ENCODE measurements at regions not wholly inside any gene's neighbourhood (a gene's known extent, or its start where the extent isn't known, plus 50 kb on each side); places are given as distances from the start of the nearest gene placed in this dataset.

DNA sequence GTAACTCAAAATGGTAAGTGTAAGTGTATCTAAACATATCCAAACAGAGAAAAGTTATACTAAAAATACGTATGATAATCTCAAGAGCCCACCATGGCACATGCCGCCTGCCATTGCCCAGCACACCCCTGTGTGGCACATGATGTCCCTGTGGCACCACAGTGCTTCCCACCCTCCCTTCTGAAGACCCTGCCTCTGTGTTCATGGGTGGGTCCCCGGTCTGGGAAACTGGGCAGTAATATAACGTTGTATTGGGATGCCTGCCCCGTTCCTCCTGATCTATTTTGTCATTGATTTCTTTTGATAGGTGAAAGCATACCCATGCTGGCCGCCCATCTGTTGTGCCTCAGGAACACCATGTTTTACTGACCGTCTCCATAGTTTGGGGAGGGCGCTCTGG, 296.8 kb upstream of the SHH start (continued):
- TF ChIP-seq CEBPB (IDR thresholded peaks at IDR 0.05) (no peak), HDAC2 (IDR thresholded peaks at IDR 0.05) (no peak), RFX5 (IDR thresholded peaks at IDR 0.05) (no peak), EHMT2 (IDR thresholded peaks at IDR 0.05; ENCODE audit: low read depth) (no peak), JUN (IDR thresholded peaks at IDR 0.05) (no peak), CBX8 (IDR thresholded peaks at IDR 0.05) (no peak), ZC3H11A (IDR thresholded peaks at IDR 0.05) (no peak), EP300 (IDR thresholded peaks at IDR 0.05) (no peak), FOXS1 (CRISPR knock-in tag; IDR thresholded peaks at IDR 0.05) (no peak), TP53 (CRISPR knock-in tag; IDR thresholded peaks at IDR 0.05) (no peak)
- TF ChIP-seq, protein P1, sequence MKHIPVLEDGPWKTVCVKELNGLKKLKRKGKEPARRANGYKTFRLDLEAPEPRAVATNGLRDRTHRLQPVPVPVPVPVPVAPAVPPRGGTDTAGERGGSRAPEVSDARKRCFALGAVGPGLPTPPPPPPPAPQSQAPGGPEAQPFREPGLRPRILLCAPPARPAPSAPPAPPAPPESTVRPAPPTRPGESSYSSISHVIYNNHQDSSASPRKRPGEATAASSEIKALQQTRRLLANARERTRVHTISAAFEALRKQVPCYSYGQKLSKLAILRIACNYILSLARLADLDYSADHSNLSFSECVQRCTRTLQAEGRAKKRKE (CRISPR knock-in tag; IDR thresholded peaks at IDR 0.05; ENCODE audit: low read depth), result no peak
- TF ChIP-seq, protein P2, sequence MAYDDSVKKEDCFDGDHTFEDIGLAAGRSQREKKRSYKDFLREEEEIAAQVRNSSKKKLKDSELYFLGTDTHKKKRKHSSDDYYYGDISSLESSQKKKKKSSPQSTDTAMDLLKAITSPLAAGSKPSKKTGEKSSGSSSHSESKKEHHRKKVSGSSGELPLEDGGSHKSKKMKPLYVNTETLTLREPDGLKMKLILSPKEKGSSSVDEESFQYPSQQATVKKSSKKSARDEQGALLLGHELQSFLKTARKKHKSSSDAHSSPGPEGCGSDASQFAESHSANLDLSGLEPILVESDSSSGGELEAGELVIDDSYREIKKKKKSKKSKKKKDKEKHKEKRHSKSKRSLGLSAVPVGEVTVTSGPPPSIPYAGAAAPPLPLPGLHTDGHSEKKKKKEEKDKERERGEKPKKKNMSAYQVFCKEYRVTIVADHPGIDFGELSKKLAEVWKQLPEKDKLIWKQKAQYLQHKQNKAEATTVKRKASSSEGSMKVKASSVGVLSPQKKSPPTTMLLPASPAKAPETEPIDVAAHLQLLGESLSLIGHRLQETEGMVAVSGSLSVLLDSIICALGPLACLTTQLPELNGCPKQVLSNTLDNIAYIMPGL (CRISPR knock-in tag; IDR thresholded peaks at IDR 0.05; ENCODE audit: borderline replicate concordance), result no peak

DNA sequence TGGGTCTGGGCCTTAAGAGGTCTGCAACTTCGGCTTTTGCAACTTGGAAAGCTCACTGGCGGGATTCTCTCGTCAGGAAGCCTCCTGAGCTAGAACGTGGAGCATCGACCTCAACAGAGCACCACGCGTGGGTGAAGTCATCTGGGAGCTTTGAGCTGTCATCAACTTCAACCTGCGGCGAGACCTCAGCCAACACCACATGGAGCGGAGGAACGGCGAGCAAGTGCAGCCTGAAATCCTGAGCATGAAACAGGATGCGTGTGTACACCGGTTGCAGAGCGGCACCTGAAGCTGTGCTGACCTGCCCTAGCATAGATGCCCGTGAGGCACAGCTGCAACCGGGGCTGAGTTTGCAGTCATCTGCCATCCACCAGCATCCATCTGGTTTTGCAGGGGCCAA, 295.7 kb upstream of the SHH start:
- no peak overlapping the region for H3K4me3 ChIP-seq
- no peaks in the 10 kb centered on the region for H3K4me1 ChIP-seq
- FAIRE-seq (no peak), ATAC-seq (no peak), DNase-seq (ENCODE audit: low read depth in 1 of 2, low spot score in 1 of 2) (no peak)
- no peaks in the 10 kb centered on the region for H3K9me3 ChIP-seq
- no peak overlapping the region for H3K27ac ChIP-seq
- POLR2A ChIA-PET, result no interaction called here
- no peak for TF ChIP-seq ZNF302 (CRISPR knock-in tag; IDR thresholded peaks at IDR 0.05)
- CTCF ChIA-PET, result interaction anchor here (0.6 to 1.4 kb wide), 2 partner anchors 9 to 302 kb away, joined by 3 to 4 read pairs; no protein-coding TSS in a partner anchor
- H3K4me2 ChIP-seq, result no peak overlapping the region
- WGBS (ENCODE audit: missing lambda C conversion rate), result 63% methylated on average over 15 of the region's 17 CpGs

DNA sequence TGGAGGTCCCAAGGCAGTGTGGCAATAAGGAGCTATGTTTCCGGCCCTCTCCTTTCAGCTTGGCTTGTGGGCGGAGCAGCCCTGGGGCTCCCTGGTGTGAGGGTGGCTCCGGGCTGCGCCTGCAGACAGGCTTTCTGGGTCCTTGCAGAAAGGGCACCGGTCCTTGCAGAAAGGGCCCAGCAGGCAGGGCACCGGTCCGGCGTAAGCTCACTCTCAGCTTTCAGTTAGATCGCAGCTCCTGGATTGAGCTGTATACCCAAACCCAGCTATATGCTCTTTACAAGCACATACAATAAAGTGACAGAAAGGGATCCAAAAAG, 293.8 kb upstream of the SHH start:
- 84% methylated on average over 6 of the region's 9 CpGs for WGBS (ENCODE audit: missing lambda C conversion rate)
- Histone ChIP-seq H3K4me1 (no peaks in the 10 kb centered on the region), H3K4me2 (no peak overlapping the region), H3K4me3 (no peak overlapping the region), H3K9me3 (no peaks in the 10 kb centered on the region), H3K27ac (no peak overlapping the region)
- POLR2A ChIA-PET, result no interaction called here
- ATAC-seq, result no peak; a peak in 1 of 6 replicates
- TF ChIP-seq HOXA7 (CRISPR knock-in tag; IDR thresholded peaks at IDR 0.05) (no peak), RNF2 (IDR thresholded peaks at IDR 0.05; ENCODE audit: borderline replicate concordance, low read depth) (no peak), HDAC2 (IDR thresholded peaks at IDR 0.05) (no peak), EHMT2 (IDR thresholded peaks at IDR 0.05; ENCODE audit: low read depth) (no peak), TP53 (CRISPR knock-in tag; IDR thresholded peaks at IDR 0.05) (no peak), HEYL (CRISPR knock-in tag; IDR thresholded peaks at IDR 0.05) (no peak), ZSCAN20 (CRISPR knock-in tag; IDR thresholded peaks at IDR 0.05) (no peak), GATA3 (IDR thresholded peaks at IDR 0.05; ENCODE audit: borderline replicate concordance) (no peak), ZNF302 (CRISPR knock-in tag; IDR thresholded peaks at IDR 0.05) (no peak), ESRRA (IDR thresholded peaks at IDR 0.05; ENCODE audit: borderline replicate concordance, low read length) (no peak), ZFP36 (IDR thresholded peaks at IDR 0.05; ENCODE audit: borderline replicate concordance, partially characterized antibody) (no peak), SMC3 (IDR thresholded peaks at IDR 0.05) (no peak)
- TF ChIP-seq, protein P3, sequence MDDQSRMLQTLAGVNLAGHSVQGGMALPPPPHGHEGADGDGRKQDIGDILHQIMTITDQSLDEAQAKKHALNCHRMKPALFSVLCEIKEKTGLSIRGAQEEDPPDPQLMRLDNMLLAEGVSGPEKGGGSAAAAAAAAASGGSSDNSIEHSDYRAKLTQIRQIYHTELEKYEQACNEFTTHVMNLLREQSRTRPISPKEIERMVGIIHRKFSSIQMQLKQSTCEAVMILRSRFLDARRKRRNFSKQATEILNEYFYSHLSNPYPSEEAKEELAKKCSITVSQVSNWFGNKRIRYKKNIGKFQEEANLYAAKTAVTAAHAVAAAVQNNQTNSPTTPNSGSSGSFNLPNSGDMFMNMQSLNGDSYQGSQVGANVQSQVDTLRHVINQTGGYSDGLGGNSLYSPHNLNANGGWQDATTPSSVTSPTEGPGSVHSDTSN (IDR thresholded peaks at IDR 0.05), result no peak
- TF ChIP-seq, protein P4, sequence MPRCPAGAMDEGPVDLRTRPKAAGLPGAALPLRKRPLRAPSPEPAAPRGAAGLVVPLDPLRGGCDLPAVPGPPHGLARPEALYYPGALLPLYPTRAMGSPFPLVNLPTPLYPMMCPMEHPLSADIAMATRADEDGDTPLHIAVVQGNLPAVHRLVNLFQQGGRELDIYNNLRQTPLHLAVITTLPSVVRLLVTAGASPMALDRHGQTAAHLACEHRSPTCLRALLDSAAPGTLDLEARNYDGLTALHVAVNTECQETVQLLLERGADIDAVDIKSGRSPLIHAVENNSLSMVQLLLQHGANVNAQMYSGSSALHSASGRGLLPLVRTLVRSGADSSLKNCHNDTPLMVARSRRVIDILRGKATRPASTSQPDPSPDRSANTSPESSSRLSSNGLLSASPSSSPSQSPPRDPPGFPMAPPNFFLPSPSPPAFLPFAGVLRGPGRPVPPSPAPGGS (IDR thresholded peaks at IDR 0.05), result no peak
- TF ChIP-seq, protein P5, sequence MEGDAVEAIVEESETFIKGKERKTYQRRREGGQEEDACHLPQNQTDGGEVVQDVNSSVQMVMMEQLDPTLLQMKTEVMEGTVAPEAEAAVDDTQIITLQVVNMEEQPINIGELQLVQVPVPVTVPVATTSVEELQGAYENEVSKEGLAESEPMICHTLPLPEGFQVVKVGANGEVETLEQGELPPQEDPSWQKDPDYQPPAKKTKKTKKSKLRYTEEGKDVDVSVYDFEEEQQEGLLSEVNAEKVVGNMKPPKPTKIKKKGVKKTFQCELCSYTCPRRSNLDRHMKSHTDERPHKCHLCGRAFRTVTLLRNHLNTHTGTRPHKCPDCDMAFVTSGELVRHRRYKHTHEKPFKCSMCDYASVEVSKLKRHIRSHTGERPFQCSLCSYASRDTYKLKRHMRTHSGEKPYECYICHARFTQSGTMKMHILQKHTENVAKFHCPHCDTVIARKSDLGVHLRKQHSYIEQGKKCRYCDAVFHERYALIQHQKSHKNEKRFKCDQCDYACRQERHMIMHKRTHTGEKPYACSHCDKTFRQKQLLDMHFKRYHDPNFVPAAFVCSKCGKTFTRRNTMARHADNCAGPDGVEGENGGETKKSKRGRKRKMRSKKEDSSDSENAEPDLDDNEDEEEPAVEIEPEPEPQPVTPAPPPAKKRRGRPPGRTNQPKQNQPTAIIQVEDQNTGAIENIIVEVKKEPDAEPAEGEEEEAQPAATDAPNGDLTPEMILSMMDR (IDR thresholded peaks at IDR 0.05), result no peak
- TF ChIP-seq, protein P1 (CRISPR knock-in tag; IDR thresholded peaks at IDR 0.05; ENCODE audit: low read depth), result no peak
- TF ChIP-seq, protein P6, sequence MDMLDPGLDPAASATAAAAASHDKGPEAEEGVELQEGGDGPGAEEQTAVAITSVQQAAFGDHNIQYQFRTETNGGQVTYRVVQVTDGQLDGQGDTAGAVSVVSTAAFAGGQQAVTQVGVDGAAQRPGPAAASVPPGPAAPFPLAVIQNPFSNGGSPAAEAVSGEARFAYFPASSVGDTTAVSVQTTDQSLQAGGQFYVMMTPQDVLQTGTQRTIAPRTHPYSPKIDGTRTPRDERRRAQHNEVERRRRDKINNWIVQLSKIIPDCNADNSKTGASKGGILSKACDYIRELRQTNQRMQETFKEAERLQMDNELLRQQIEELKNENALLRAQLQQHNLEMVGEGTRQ (IDR thresholded peaks at IDR 0.05), result no peak
- TF ChIP-seq, protein P2 (CRISPR knock-in tag; IDR thresholded peaks at IDR 0.05; ENCODE audit: borderline replicate concordance), result no peak
- no peak for DNase-seq (ENCODE audit: low read depth in 1 of 2, low spot score in 1 of 2)
- CTCF ChIA-PET, result interaction anchor here (0.6 kb wide), 1 partner anchor 365 kb away, joined by 5 read pairs; no protein-coding TSS in a partner anchor
- no peak for FAIRE-seq
